DMS153 (cell line): ENCODE measurements at regions not wholly inside any gene's neighbourhood (a gene's known extent, or its start where the extent isn't known, plus 50 kb on each side); places are given as distances from the start of the nearest gene placed in this dataset.
A peak's percentile ranks its signal among the peaks of the same experiment; 100 is the strongest.
"Not testable (repeated sequence)": the region's sequence is repeated elsewhere in the genome, so short reads cannot be mapped to it uniquely, and the experiment has no call there.

Experiments
- DNase-seq: peaks from one replicate; lab custom pipeline; 2025; lab: John Stamatoyannopoulos, UW

GRCh38 chr7:25069900-25070443 lies 55.1 kb downstream of the CYCS start:
- DNase-seq, result peak; percentile 48

GRCh38 chr7:25068502-25069213 lies 56.4 kb downstream of the CYCS start:
- no peak for DNase-seq

DNA sequence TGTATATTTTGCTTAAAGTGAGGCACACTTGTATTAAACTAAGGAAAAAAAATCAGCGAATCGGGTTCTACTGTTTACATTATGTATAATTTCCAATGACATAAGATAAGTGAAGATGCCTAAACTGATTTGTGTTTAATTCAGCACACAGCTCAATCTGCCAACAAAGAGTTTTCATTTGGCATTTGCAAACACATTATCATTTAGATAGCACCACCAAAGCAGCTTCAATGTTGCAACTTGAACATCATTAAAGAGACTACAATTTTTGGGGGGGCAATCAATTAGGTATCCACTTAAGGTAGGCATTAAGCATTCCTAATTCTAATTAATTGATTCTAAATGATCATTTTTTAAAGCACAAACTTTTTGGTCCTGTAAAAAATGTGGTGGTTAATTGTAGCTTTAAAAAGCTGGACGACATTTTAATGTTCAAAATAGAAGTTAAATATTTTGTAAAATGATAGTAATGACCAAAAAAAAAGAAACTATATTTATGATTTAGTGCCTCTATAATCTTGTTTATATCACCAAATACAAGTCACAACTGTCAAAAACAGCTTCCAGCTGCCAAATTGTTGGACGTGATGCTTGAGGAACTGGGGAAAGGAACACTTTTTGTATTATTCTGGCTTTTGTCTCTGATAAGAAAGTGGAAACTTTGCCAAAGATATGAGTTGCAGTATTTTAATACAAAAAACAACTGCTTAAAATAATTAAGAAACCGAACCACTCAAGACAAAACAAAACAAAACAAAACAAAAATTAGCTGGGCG lies 57.1 kb downstream of the CYCS start:
- DNase-seq, result no peak

GRCh38 chr7:25066253-25066652 lies 58.8 kb downstream of the CYCS start:
- no peak for DNase-seq

DNA sequence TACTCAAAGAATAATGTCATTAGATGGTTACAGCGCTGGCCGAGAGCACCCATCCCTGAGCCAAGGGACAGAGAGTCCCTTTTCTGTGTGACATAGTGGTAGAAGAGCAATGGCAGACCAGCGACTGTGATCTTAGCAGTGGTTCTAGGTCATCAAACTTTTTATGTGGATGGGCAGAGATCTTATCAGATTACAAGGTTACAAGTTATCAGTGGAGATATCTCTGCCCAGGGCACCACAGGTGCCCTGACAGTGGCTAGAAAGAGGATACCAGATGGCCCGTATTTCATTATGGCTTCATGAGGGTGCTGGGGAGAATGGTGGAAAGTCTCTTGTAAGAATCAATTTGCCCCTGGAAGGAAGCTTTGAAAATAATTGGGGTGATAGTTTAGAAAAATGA lies 62.7 kb downstream of the CYCS start:
- DNase-seq, result no peak

DNA sequence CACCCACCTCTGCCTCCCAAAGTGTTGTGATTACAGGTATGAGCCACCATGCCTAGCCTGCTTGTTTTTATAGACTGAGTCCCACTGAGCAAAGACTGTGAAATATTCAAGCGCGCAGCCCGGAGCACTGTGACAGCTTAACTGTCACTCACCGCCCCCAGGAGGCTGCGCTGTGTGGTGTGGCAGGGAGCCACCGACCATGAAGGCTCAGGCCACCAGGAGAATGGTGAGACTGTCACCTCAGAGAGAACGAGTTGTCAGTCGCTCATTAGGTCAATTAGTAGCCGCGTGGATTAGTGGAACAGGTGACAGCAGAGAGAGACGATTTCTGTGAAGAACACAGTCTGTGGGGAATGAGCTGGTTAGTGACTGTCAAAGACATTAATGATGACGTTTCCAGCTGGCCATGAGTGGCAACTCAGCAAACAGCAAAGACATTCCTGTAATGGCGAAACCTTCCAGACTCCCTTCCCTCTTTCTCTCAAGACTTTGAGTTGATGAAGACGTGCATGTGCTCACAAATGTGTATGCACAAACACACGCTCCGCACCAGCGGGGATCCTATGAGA lies 64.5 kb downstream of the CYCS start:
- no peak for DNase-seq

DNA sequence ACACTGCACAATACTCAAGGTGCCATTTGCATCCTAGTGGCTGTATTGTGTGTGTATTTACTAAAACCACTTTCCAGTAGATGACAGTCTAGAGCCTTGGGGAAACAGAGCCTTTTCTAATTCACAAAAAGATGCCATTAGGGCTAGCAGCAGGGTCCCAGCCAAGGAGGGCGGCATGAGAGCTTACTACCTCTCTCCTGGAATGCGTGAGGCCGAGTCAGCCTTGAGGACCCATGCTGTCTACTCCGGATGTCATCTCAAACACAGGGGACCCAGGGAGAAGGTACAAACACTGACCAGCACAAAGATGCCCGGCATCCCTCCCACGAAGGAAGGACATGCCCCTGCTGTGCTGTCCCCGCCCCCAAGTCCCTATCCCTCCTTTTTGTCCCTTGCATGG lies 65.5 kb downstream of the CYCS start:
- DNase-seq, result no peak

- DNase-seq, result no peak
These were observed 68.7 kb downstream of the CYCS start for GRCh38 chr7:25056368-25056767.

DNA sequence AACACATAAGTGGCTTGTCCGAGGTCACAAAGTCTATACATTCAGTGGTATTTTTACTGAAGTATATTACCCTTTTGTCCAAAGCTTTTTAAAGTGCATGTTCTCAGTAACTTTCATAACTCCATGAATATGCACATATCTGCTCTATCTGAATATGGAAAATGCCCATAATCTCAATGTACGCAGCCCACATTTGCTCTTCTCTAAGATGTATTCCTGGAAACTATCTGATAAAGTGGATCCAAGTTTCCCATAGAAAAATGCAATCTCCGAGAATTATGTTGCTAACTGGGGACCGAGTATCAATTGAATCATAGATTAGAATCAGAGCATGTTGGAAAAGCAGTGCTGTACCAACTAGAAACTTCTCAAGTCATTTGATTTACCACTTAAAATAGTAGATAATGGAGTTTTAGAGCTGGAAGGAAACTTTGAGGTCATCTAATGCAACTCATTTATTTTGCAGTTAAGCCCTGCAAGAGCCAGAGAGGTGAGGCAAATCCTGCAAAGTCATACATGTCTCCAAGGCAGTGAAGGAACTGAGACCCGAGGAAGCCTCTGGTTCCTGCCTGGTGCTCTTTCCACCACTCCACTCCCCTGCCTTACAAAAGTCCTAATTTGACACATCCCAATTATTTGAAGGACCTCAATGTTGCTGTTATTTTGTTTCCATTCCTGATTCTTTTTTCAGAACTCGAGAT lies 69.4 kb downstream of the CYCS start:
- no peak for DNase-seq

DNA sequence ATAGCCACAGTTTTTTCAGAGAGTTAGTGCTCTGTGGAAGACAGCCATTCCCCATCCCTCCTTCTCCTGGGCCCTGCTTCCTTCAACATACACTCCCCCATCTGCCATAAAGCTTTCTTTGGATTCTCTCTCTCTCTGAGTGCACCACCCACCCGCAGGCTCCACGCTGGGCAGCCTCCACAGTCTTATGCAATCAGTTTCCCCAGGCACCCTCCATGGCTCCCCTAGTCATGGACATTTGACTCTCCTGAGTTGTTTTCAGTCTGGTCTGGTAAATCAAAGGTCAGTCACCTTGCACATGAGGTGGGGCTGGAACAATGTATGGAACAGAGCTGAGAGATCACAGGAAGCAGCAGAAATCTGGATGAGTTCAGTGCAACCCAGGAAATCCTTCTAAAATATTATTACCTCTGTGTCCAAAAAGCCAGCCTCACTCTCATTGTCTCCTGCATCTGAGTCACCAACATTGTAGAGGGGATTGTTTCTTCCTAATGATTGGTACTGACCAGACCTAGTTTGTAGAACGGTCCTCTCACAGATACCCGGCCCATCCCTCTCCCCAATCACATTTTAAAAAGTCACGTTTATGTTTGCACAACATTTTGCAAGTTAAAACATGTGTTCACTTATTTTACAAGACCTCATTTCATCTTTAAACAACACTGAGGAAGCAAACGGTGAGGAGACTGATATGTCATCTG lies 70.1 kb downstream of the CYCS start:
- DNase-seq, result no peak

DNA sequence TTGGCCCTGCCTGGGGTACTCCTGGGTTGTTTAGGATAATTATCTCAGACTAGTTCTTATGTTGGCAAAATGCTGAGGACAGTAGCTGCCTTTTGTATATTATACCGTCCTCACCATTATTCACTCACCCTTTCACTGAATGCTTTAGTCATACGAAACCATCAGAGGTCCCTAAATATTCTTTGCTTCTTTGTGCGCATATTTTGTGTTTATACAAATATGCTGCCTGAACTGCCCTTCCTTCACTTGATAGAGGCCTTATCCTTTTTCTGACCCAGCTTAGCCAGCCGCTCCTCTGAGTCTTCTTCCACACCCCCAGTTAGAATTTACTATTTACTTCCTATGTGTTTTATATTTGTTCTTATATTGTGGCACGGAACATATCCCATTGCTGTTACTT lies 70.2 kb upstream of the OSBPL3 start:
- no peak for DNase-seq

- no peak for DNase-seq
These were observed 68.5 kb upstream of the OSBPL3 start for GRCh38 chr7:25048444-25048834.

- DNase-seq, result not testable (repeated sequence)
These were observed 67.8 kb upstream of the OSBPL3 start for GRCh38 chr7:25047571-25048443.

DNA sequence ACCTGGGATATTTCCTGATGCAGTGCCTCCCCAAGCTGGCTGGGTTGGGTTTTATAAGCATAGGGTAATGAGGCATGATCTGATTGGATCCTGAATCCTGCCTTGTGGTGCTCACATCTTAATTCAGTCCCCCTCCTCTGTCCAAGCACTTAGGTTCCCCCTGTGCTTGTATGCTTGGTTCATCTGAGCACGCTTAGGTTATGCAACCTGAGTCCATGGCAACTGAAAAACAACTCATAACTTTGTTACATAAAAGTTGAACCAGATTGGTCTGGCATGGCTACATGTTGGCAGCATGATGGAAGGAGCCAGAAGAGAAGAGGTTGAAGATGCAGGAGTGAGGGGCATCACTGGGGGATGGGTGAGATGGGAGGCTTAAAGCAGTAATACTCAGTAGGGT lies 57.3 kb upstream of the OSBPL3 start:
- DNase-seq, result no peak

DNA sequence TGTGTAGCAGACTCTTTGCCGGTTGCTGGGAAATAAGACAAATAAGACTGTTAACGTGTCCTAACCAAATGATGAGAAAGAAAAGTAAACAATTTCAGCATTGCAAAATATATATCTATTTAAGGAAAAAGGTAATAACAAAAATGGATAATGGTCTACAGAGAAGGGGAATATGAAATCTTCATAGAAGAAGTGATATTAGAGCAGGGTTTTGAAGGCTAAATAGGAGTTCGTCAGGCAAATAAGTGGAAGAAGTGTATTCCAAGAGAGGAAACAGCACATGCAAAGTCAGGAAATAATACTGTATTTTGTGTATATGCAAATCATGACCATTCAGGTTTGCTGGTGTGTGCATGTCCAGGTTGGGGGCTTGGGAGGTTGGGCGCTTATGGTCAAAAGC lies 55.3 kb upstream of the OSBPL3 start:
- no peak for DNase-seq

GRCh38 chr7:25034136-25034535 lies 54.2 kb upstream of the OSBPL3 start:
- no peak for DNase-seq

DNA sequence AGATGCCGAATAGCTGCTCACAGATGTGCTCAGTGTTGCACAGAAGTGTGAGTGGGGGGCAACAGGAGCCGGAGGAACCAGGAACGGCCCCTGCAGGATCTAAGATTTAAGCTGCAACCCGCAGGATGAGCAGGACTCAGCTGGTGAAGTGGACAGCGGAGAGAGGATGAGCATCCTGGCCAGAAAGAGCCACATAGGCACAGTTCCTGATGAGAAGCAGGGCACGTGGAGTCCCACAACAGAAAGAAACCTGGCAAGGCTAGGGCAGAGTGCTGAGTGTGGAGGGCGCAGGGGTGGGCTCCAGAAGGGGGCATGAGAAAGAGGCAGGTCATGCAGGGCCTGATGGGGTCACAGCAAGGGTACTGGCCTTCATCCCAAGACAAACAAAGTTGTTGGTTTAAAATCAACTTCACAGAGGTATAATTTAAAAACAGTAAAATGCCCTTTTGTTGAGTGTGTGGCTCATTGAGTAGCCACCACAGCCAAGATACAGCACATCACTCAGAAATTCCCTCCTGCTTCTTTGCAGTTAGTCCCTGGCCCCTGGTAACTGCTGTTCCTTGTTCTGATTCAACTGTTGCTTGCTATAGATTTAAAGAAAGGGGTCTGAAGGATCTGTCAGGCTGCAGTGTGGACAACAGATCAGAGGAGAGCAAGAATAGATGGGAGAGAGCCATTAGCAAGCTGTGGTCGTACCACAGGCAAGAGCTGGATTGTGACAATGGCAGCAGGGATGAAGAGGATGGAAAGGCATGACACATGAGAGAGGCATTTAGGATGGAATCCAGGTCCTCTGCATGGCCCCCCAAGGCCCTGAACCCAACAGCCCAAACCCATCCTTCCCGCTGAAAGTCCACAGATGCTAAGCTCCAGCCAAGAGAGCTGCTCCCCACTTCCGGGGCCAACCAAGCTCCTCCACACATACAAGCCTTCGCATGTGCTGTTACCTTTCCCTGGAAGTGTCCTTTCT lies 53.1 kb upstream of the OSBPL3 start:
- DNase-seq, result no peak

GRCh38 chr7:25031432-25031831 lies 51.5 kb upstream of the OSBPL3 start:
- no peak for DNase-seq

GRCh38 chr7:25031007-25031406 lies 51.0 kb upstream of the OSBPL3 start:
- DNase-seq, result no peak
